Activated T-helper 17 cell treated with anti-CD3 and anti-CD28 coated beads, Interleukin-2, amount 50 U/mL, for 72 hours (primary cell): ENCODE measurements at regions not wholly inside any gene's neighbourhood (a gene's known extent, or its start where the extent isn't known, plus 50 kb on each side); places are given as distances from the start of the nearest gene placed in this dataset.

Source experiments
- ATAC-seq: fragments of 150-1000 bp; cut with Tn5 transposase; replicated peaks from 2 replicates; pipeline ENCODE4 v1.10.0; 2021; ENCODE audit warnings: mild to moderate bottlenecking, moderate library complexity
- H3K27ac Mint-ChIP-seq: one replicate; pipeline ENCODE4 v1.8.0; 2022; ENCODE audit warnings: mixed read lengths
- H3K27me3 Mint-ChIP-seq: one replicate; pipeline ENCODE4 v1.8.0; 2022; ENCODE audit warnings: mixed read lengths
- H3K36me3 Mint-ChIP-seq: one replicate; pipeline ENCODE4 v1.8.0; 2022; ENCODE audit warnings: low read depth, mild to moderate bottlenecking, mixed read lengths
- H3K4me1 Mint-ChIP-seq: one replicate; pipeline ENCODE4 v1.8.0; 2022; ENCODE audit warnings: mixed read lengths
- H3K4me3 Mint-ChIP-seq: one replicate; pipeline ENCODE4 v1.8.0; 2022; ENCODE audit warnings: mild to moderate bottlenecking, mixed read lengths
- H3K9me3 Mint-ChIP-seq: one replicate; pipeline ENCODE4 v1.8.0; 2022; ENCODE audit warnings: mixed read lengths

GRCh38 chr14:104277416-104278213, 139.2 kb downstream of the KIF26A start:
- H3K4me1 Mint-ChIP-seq: no peaks in the 10 kb centered on the region
- no peaks in the 10 kb centered on the region for H3K36me3 Mint-ChIP-seq
- H3K27me3 Mint-ChIP-seq: peaks cover 17% of the 10 kb centered on the region
- no peak overlapping the region for H3K27ac Mint-ChIP-seq
- H3K9me3 Mint-ChIP-seq: no peaks in the 10 kb centered on the region
- H3K4me3 Mint-ChIP-seq: no peak overlapping the region
- ATAC-seq: peak; percentile 31

DNA sequence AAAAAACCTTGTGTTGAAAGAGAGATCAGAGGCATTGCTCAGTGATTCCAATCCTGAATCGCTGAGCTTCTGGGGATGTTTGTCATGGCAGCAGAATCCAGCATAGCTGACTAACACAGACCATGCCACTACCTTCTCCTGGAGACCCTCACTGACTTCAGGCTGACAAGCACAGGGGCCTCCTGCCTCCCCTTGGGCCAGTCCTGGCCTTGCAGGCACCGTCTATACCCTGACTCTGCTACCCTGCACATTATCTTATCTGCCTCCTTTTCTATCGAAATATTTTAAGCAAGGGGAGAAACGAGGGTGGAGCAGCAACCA, 139.8 kb downstream of the KIF26A start:
- Mint-ChIP-seq H3K27ac (no peak overlapping the region), H3K4me3 (no peak overlapping the region), H3K4me1 (no peaks in the 10 kb centered on the region), H3K9me3 (no peaks in the 10 kb centered on the region), H3K36me3 (no peaks in the 10 kb centered on the region), H3K27me3 (peaks cover 17% of the 10 kb centered on the region)
- no peak for ATAC-seq

GRCh38 chr14:104280085-104280901, 141.9 kb downstream of the KIF26A start:
- Mint-ChIP-seq H3K27me3 (peaks cover 17% of the 10 kb centered on the region), H3K4me3 (no peak overlapping the region), H3K27ac (no peak overlapping the region), H3K4me1 (no peaks in the 10 kb centered on the region), H3K36me3 (no peaks in the 10 kb centered on the region), H3K9me3 (no peaks in the 10 kb centered on the region)
- no peak for ATAC-seq

DNA sequence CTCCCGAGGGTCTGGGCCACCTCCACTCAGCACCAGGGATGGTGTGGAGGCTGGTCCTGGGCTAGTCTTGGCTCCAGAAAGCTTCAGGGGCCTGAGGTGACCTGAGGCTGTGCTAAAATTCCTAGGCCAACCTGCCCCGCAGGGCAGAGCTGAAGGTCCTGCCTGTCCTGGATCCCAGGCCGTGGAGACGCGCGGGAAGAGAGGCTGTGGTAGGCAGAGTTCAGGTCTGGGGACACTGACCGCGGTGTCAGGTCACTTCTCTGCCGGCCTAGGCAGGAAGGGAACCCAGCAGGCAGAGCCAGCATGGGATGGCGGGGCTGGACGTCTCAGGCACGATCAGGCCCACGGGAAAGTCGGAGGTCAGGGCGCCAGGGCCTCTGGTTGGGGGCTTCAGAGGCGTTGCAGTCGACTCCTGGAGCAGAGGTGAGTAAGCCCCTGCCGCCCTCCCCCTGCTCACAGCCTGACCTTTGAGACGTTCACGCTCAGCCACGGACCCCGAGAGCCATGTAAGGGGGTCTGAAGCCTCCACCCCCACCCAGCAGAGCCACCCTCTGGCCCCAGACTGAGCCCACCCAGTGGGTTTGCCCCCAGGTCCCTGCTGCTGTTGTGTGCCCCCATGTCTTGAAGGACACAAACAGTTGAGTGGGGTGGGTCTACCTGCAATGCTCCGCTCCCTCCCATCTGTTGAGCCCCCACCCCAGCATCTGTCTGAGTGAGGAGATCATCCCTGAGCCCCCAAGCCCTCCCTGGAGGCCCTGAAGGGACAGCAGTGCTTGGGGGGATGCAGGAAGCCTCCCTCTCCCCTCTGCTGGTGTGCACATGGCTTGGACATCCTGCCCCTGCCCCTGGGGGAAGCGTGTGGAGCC, 142.7 kb downstream of the KIF26A start:
- no peaks in the 10 kb centered on the region for H3K36me3 Mint-ChIP-seq
- H3K9me3 Mint-ChIP-seq: no peaks in the 10 kb centered on the region
- no peaks in the 10 kb centered on the region for H3K4me1 Mint-ChIP-seq
- no peak overlapping the region for H3K27ac Mint-ChIP-seq
- peaks cover 17% of the 10 kb centered on the region for H3K27me3 Mint-ChIP-seq
- no peak overlapping the region for H3K4me3 Mint-ChIP-seq
- ATAC-seq: no peak

DNA sequence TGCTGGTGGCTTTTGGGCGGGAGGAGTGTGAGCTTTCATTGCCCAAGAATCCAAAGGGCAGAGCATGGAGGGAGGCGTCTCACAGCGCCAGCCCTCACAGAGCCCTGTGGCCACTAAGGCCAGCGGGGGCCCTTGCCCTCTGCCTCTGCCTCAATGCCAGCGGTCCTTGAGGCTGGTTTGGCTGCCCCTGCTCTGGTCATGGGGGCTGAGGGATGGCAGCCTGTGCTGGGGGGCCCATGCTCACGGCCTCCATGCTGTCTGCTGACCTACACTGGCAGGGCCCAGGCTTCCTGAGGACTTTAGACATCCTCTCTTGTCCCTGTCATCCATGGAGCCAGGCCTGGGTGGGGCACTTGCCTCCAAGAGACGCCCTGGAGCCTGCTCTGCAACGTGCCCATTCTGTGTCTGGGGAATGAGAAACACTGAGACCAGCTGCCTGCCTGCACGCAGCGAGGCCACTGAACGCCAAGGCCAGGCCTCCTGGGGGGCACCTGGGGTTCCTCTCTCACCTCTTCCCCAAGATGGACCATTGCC, 143.4 kb downstream of the KIF26A start:
- Mint-ChIP-seq H3K27me3 (peaks cover 14% of the 10 kb centered on the region), H3K4me1 (no peaks in the 10 kb centered on the region), H3K36me3 (no peaks in the 10 kb centered on the region), H3K9me3 (no peaks in the 10 kb centered on the region), H3K4me3 (no peak overlapping the region), H3K27ac (no peak overlapping the region)
- ATAC-seq: no peak

DNA sequence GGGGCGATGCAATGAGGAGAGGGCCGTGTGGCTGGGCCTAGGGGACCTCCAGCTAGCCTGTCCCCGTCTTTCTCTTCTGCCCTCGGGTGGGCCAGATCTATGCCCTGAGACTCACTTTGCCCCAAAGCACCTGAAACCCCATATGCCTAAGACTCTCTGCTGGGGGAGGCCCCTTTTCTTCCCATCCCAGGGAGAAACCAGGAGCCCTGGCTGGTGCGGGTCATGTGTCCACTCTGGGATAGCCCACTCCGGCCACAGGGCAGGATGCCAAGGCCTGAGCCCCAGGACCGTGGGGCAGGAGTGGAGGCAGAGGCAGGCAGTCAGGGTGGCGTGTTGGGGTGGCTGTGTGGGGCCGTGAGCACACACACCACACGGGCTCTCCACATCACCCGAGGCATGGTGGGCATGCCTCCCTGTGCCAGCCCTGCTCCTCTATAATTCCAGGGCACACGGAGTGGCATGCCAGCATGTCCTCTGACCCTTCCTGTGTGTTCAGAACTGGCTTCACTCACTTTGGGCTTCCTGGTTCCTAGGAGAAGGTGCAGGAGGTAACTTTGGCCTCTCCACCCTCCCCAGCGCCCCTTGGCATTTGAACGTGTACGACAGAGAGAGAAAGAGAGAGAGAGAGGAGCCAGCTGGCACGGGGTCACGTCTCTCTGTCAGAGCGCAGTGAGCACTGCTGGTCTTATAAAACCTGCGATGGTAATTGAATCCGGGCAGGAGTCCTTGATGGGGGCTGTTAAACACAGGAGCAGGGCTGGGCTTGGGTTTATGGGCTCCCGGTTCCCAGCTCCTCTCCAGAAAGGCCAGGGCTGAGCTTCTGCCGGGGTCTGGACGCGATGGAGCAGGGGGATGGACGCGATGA, 144.2 kb downstream of the KIF26A start:
- no peaks in the 10 kb centered on the region for H3K36me3 Mint-ChIP-seq
- no peaks in the 10 kb centered on the region for H3K9me3 Mint-ChIP-seq
- no peak overlapping the region for H3K4me3 Mint-ChIP-seq
- H3K27ac Mint-ChIP-seq: no peak overlapping the region
- peaks cover 11% of the 10 kb centered on the region for H3K27me3 Mint-ChIP-seq
- no peak for ATAC-seq
- no peaks in the 10 kb centered on the region for H3K4me1 Mint-ChIP-seq

- H3K36me3 Mint-ChIP-seq: no peaks in the 10 kb centered on the region
- no peak overlapping the region for H3K27ac Mint-ChIP-seq
- H3K4me3 Mint-ChIP-seq: no peak overlapping the region
- H3K27me3 Mint-ChIP-seq: peaks cover 4% of the 10 kb centered on the region
- ATAC-seq: no peak
- H3K9me3 Mint-ChIP-seq: no peaks in the 10 kb centered on the region
- H3K4me1 Mint-ChIP-seq: no peaks in the 10 kb centered on the region
These were observed 145.1 kb downstream of the KIF26A start for GRCh38 chr14:104283197-104284106.

DNA sequence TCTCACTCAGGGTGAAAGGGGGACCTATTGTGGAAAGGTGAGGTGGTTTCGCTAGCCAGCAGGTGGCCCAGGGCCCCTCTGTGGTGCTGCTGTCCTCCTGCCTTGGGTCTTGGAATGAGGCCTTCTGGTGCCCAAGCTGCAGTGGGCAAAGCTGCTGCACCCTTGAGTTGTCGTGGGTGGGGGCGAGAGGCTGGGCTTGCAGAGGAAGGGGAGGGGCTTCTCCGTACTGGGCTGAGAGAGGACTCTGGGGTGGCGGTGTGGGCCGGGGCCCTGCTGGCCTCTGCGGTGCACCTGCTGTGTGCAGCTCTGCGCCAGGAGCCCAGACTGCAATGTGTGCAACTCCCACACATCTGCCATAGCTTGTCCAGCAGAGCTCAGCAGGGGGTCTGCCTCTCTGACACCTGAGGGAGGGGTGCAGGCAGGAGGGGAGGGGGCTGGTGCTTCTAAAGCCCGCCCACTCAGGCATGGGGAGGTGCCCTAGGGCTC, 145.8 kb downstream of the KIF26A start:
- Mint-ChIP-seq H3K4me3 (no peak overlapping the region), H3K9me3 (no peaks in the 10 kb centered on the region), H3K27ac (no peak overlapping the region), H3K36me3 (no peaks in the 10 kb centered on the region), H3K4me1 (no peaks in the 10 kb centered on the region), H3K27me3 (no peaks in the 10 kb centered on the region)
- ATAC-seq: no peak

- ATAC-seq: no peak
- Mint-ChIP-seq H3K27me3 (no peaks in the 10 kb centered on the region), H3K27ac (no peak overlapping the region), H3K4me3 (no peak overlapping the region), H3K4me1 (no peaks in the 10 kb centered on the region), H3K9me3 (no peaks in the 10 kb centered on the region), H3K36me3 (no peaks in the 10 kb centered on the region)
These were observed 146.5 kb downstream of the KIF26A start for GRCh38 chr14:104284636-104285507.

- Mint-ChIP-seq H3K27me3 (no peaks in the 10 kb centered on the region), H3K9me3 (no peaks in the 10 kb centered on the region), H3K27ac (no peak overlapping the region), H3K4me1 (no peaks in the 10 kb centered on the region), H3K4me3 (no peak overlapping the region), H3K36me3 (no peaks in the 10 kb centered on the region)
- no peak for ATAC-seq
These were observed 147.1 kb downstream of the KIF26A start for GRCh38 chr14:104285508-104285840.

GRCh38 chr14:104286086-104286485, 147.7 kb downstream of the KIF26A start:
- no peaks in the 10 kb centered on the region for H3K36me3 Mint-ChIP-seq
- no peaks in the 10 kb centered on the region for H3K9me3 Mint-ChIP-seq
- H3K27ac Mint-ChIP-seq: no peak overlapping the region
- no peaks in the 10 kb centered on the region for H3K27me3 Mint-ChIP-seq
- no peak overlapping the region for H3K4me3 Mint-ChIP-seq
- no peaks in the 10 kb centered on the region for H3K4me1 Mint-ChIP-seq
- ATAC-seq: no peak

GRCh38 chr14:104286496-104286895, 148.1 kb downstream of the KIF26A start:
- H3K27me3 Mint-ChIP-seq: no peaks in the 10 kb centered on the region
- H3K4me1 Mint-ChIP-seq: no peaks in the 10 kb centered on the region
- H3K27ac Mint-ChIP-seq: no peak overlapping the region
- no peak overlapping the region for H3K4me3 Mint-ChIP-seq
- no peaks in the 10 kb centered on the region for H3K9me3 Mint-ChIP-seq
- no peaks in the 10 kb centered on the region for H3K36me3 Mint-ChIP-seq
- ATAC-seq: no peak
